OCI-LY7 (cell line): ENCODE measurements at regions not wholly inside any gene's neighbourhood (a gene's known extent, or its start where the extent isn't known, plus 50 kb on each side); places are given as distances from the start of the nearest gene placed in this dataset.
"Not testable (repeated sequence)": the region's sequence is repeated elsewhere in the genome, so short reads cannot be mapped to it uniquely, and the experiment has no call there.

ENCODE experiments used
- CTCF ChIP-seq: fragments of 200-600 bp; sonication (generic); conservative IDR thresholded peaks from 2 replicates; pipeline ENCODE4 v1.5.1; 2014; ENCODE audit warnings: mild to moderate bottlenecking, antibody characterized with exemption, low read length, moderate library complexity, mixed read lengths
- EZH2phosphoT487 ChIP-seq: fragments of 200-600 bp; sonication (generic); IDR thresholded peaks from 2 replicates; pipeline ENCODE4 v1.6.1; 2018; ENCODE audit warnings: low read depth, borderline replicate concordance, mild to moderate bottlenecking, mixed run types, antibody characterized with exemption, low read length, moderate library complexity, mixed read lengths

- not testable (repeated sequence) for TF ChIP-seq CTCF, EZH2phosphoT487
Measured at GRCh38 chrX:80590992-80591391, 170.7 kb downstream of the TENT5D start.
